ENCODE measurements at regions not wholly inside any gene's neighbourhood (a gene's known extent, or its start where the extent isn't known, plus 50 kb on each side); places are given as distances from the start of the nearest gene placed in this dataset.

- TF ChIP-seq CTCF (IDR thresholded peaks at IDR 0.05), result no peak
- no peak for TF ChIP-seq POLR2A (IDR thresholded peaks at IDR 0.05)
Measured at GRCh38 chr1:55381491-55381890, 166.3 kb upstream of the USP24 start.

All from testis (tissue), 2 donors.